ENCODE measurements at regions not wholly inside any gene's neighbourhood (a gene's known extent, or its start where the extent isn't known, plus 50 kb on each side); places are given as distances from the start of the nearest gene placed in this dataset.
A peak's percentile ranks its signal among the peaks of the same experiment; 100 is the strongest.

GRCh38 chr12:76611533-76611932 is 52.0 kb upstream of the OSBPL8 start:
- no peak for DNase-seq

DNA sequence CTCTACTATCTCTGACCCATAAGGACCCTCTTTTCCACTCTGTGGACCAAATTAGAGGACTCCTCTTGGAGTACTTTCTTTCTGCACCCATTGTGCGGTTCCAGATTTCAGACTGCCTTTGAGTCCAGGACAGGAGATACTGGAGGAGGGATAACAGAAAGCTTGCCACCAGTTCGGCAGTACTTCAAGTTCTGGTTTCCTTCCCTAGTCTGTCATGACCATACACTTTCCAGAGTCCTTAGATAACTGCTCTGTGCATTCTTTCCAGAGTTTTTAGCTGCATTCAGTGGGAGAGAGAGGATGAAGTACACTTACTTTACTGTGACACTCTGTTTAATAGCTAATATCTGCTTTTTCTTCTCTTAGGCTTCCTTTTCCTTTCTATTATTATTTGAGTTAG is 54.8 kb upstream of the OSBPL8 start:
- DNase-seq = no peak

DNA sequence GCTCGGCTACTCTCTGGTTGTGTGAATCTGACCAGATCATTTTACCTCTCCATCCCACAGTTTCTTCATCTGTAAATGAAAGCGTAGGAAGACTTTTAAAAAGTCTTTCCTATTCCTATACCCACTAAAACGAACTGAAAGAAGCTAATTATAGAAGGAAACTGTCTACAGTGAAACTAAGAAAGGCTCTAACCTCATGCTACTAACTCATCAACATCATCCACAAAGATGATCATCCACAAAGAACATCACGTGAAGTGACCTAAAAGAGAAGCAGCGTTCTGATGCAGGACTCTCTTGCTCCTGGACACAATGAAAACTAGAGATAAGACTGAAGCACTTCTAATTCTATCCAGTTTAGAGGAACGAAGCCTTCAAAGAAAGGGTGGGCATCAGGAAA is 58.5 kb upstream of the OSBPL8 start:
- DNase-seq = no peak

- peak; percentile 65 for DNase-seq
Measured at GRCh38 chr12:76621582-76622024, 62.0 kb upstream of the OSBPL8 start.

DNA sequence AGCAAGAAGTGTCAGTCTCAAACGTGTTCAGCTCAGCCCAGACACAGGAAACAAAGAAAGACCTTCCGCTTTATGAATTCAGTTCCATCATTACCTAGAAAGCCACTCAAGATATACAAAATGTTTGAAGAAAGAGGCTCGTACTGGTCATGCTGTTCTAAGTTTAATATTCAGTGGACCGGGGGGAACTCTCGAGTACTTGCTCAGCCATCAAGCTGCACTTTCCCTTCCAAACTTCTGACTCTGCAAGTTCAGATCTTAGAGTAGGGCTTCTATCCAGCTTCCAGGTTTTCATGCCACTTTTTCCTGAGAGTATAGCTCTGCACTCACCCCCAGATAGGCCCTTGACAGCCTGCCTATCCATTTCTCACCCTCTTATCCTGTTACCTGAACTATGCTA is 62.8 kb upstream of the OSBPL8 start:
- no peak for DNase-seq

- no peak for DNase-seq
Measured at GRCh38 chr12:76622915-76623314, 63.3 kb upstream of the OSBPL8 start.

DNA sequence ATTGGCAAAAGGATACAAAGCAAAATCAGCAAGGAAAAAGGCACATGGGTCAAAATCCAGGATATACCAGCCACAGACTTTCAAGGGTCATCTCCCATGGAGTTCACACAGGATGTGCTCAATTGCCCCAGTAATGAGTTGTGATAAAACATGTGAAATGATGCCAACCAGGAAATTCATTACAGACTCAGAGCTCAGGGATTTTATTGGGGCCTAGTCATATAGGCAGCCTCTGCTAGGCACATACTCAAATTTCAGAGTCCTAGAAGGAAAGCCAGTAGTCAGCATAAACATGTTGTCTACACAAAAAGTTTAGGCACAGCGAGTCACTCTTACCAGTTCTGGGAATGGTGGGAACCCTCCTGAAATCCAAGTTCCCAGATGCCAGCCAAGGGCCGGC is 64.4 kb upstream of the OSBPL8 start:
- peak; percentile 39 for DNase-seq

DNA sequence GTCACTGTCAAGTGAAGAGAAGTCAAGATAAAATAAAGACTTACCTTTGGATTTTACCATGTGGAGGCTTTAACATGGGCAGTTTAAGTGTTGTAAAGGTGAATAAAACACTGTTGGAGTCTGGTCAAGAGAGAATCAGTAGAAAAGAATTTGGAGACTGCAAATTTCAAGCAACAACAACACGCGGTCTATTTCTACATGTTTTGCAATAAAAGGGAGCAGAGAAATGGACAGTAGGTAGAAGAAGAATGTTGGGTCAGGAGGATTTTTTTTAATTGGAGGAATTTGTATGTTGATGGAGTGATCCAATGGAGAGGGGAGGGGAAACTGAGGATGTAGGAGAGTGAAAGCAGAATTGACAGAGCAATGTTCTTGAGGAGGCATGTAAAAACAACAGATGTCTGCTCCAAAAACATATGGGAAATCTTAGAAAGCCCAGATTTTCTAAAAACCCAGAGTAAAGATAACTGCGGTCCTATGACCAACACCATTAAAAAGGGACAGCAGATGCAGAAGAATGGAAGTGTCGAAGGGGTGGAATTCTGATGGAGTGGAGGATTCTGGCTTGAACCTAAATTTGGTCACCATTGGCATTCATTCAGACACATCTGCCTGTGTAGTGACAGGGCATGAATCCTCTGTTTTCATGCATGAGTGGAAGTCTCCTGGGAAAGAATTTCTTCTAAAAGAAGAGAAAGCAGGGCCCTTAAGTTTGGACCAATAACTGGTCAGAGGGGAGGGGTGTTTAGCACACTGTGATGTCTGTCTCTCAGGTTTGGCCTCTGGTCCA is 68.0 kb upstream of the OSBPL8 start:
- no peak for DNase-seq

DNA sequence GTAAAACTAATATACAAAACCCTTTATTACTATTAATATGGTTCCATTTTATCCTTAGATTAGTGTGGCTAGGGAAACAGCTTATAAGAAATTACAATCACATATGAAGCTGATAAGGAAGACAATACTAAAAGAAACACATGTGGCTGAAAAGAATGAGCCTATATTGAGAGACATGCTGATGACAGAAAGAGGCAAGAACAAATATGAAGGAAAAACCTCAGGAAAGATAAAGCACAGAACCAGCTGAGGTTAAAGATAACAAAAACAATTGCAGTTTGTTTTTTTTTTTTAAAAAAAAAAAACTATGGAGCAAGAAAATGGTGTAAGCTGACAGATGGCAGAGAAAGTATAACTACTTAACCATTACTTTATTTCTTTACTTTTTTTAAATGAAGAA is 69.2 kb upstream of the OSBPL8 start:
- DNase-seq = no peak

DNA sequence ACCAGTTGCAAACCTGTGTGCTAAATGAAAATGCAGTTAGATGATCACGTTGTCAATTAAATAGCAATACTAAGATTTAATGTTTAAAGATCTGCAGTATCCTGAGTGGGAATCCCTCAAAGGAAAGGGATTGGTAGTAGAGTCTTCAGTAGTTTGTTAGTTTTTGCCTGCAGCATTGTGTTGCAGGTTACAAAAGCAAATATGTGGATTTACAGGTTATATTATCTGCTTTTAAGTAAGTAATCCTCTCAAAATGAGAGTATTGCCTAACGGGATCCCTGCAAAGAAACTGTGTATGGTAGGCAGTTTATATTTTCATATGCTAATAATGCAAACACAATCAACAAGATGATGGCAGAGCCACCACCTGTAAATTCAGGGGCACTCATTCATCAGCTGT is 72.2 kb upstream of the OSBPL8 start:
- no peak for DNase-seq

- no peak for DNase-seq
Measured at GRCh38 chr12:76633415-76633814, 73.8 kb upstream of the OSBPL8 start.

- no peak for DNase-seq
Measured at GRCh38 chr12:76634133-76634532, 74.6 kb upstream of the OSBPL8 start.

DNA sequence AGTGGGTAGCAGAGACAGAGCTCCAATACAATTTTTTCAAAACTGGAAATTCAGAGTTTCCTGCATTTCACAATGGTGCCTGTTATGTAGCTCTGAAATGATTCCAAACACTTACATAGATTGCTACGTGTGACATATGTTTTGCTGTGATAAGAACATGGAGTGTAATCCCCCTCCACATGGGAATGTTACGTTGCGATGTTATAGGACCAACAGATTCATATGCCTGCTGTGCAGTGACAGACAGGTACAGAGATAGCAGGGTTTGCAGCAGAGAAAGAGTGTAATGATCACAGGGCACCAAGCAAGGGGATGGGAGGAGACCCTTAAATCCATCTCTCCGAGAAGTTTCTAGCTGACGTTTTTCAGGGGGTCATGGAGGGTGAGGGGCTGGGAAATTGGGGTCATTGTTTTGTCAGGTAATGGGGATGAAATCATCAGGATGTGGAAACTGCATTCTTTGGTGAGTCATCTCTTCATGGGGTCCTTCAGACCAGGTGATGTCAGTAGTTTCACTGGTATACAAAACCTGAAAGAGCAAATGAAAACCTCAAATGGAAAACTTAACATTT is 76.6 kb upstream of the OSBPL8 start:
- DNase-seq = no peak

DNA sequence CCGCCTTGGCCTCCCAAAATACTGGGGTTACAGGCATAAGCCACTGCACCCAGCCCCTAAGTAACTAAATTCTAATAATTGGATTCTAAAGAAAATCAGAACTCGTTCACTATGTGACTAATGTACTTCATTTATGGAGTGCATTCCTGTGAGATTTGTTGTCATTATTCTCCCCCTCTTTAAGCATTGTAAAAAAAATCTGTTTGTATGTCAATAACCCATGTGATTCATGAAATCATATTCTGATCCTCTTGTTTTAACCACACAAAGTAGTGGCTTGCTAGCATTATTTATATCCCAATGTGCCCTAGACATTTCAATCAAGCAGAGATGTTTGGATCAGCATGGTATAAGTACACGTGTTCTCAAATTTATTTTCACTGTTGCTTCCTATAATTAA is 78.2 kb upstream of the OSBPL8 start:
- no peak for DNase-seq

DNA sequence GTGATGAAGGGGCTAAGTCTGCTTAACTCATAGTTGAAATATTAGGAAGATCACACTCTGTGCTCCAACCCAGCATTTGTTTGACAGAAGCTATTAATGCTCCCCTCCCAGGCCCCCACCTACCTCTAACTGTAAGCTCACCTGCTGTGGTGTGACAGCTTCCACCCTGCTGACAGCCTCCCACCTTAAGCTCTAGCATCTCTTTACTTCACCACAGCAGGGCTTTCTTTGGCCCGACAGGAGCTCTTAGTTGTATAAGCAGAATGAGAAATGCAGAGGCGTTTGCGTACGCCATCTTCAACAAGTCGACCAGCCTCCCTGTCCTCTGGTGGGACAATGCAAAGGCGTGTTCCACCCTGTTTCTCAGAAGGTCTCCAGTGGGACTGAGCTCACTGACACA is 80.1 kb upstream of the OSBPL8 start:
- no peak for DNase-seq

DNA sequence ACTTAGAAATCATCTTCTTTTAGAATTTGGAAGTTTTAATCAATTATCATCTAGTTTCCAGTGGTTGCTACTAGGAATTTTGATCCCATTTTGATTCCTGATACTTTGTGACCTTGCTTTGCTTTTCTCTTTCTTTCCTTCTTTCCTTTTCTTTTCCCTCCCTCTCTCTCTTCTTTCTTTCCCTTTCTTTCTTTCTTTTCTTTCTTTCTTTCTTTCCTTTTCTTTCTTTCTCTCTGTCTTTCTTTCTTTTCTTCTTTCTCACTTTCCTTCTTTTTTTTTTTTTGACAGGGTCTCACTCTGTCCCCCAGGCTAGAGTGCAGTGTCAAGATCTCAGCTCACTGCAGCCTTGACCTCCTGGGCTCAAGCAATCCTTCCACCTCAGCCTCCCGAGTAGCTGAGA is 81.5 kb upstream of the OSBPL8 start:
- DNase-seq = no peak

DNA sequence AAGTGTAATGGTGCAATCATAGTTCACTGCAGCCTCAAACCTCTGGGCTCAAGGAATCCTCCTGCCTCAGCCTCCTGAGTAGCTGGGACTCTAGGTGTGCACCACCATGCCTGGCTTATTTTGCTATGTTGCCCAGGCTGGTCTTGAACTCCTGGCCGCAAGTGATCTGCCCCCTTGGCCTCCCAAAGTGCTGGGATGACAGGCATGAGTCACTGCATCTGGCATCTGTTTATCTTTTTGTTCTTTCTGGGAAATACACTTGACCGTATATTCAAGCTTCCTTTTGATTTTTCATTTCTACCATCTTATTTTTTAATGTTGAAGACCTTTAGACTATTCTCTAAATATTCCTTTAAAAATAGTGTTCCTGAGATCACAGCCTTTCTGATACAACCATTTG is 82.4 kb upstream of the OSBPL8 start:
- DNase-seq = no peak

GRCh38 chr12:76643438-76643837 is 83.9 kb upstream of the OSBPL8 start:
- DNase-seq = no peak

DNA sequence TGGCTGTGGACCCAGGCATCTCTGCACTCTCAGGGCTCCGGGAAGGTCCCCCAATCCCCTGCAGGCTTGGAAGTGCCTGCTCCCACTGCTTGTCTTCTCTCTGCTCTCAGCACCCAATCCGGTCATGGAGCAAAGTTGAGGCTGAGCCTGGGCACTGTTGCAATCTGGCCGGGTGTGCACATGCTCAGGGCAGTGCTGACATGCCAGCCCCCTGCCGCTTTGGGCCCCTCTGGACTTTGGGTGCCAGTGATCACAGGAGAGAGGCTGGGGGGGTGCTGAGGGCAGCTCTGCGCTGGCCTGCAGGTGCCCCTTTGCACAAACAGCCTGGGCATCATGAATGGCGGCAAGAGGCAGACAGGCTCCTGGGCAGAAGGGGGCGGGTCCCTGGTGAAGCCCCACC is 85.4 kb upstream of the OSBPL8 start:
- DNase-seq = no peak

GRCh38 chr12:76645934-76646333 is 86.4 kb upstream of the OSBPL8 start:
- DNase-seq = no peak

DNA sequence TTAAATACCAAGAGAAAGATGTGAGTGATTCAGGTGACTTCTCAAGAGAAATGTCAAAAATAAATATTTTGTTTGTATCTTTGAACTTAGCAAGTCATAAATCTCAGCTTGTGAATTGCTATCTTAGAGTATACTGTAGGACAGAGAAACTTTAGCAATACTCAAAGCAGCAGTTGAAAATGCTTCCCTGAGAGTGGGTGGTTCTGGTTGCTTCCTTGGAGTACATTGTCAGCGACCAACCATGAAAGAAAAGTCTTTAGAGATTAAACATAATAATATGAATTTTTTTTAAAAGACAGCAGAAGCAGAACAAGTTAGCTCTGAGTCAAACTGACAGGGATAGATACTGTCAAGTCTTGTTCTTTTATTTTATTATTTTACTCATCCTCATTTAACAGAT is 86.8 kb upstream of the OSBPL8 start:
- DNase-seq = no peak

DNA sequence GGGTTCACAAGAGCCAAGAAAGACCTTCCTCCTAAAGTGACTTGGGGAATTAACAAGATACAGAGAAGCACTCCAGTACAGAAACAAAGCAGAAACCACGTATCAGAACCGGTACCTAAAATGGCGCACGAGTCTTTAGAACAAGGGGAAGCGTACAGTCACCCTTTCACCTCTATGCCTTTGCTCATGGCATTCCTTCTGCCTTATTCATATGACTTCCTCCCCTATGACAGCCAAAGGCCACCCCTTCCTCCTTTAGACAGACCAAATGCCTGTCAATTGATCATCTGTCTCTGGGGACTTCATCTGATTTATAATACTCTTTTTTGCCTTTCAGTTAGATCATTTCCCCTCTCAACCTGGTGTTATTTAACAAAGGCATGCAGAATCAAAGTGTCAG is 89.5 kb upstream of the OSBPL8 start:
- DNase-seq = no peak

DNA sequence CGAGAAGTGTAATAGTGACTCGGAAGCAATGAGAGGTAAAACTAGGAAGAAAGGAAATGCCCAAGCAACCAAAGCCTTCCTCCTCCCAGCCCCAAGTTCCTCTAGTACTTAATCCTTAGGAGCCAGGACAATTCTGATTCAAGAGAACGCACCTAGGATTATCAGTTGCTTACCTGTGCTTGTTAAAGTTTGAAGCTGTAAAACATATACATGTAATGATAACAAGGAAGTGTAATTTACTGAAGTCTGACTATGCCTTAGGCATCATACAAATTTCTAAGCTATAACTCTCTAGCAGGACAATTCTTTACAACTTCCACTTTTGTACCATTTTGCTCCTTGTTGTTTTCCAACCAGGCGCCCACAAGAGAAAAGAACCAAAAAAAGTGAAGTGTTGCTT is 92.8 kb upstream of the OSBPL8 start:
- DNase-seq = no peak

DNA sequence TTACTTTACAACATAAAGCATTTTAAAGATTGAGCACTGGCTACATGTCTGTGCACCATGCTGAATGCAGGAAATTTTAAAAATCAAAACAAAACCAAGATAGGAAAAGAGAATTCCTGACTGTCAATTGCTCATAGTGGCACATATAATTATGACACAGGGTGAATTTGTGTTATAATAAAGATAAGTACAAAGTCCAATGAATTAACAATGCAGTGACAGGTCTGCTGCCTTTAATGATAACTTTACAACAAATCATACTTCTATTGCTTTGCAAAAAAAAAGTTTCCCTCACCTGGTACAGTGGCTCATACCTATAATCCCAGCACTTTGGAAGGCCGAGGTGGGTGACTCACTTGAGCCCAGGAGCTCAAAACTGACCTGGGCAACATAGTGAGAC is 93.8 kb upstream of the OSBPL8 start:
- DNase-seq = no peak

Data from renal pelvis (tissue), 1 donor.